Osteocyte (in vitro differentiated cells): ENCODE measurements at regions not wholly inside any gene's neighbourhood (a gene's known extent, or its start where the extent isn't known, plus 50 kb on each side); places are given as distances from the start of the nearest gene placed in this dataset.

ENCODE experiments used
- DNase-seq: peaks from one replicate; pipeline ENCODE4 v3.0.0; 2021; ENCODE audit warnings: mixed read lengths; ENCODE audit not compliant: unreplicated experiment; ENCODE audit errors: extremely low spot score
- H3K27ac Mint-ChIP-seq: one replicate; pipeline ENCODE4 v1.8.0; 2021; ENCODE audit warnings: mild to moderate bottlenecking, mixed read lengths; ENCODE audit not compliant: unreplicated experiment
- H3K27me3 Mint-ChIP-seq: one replicate; pipeline ENCODE4 v1.8.0; 2021; ENCODE audit warnings: mixed read lengths; ENCODE audit not compliant: unreplicated experiment
- H3K36me3 Mint-ChIP-seq: one replicate; pipeline ENCODE4 v1.8.0; 2021; ENCODE audit warnings: mixed read lengths; ENCODE audit not compliant: unreplicated experiment
- H3K4me1 Mint-ChIP-seq: one replicate; pipeline ENCODE4 v1.8.0; 2021; ENCODE audit warnings: mixed read lengths; ENCODE audit not compliant: unreplicated experiment
- H3K4me3 Mint-ChIP-seq: one replicate; pipeline ENCODE4 v1.8.0; 2021; ENCODE audit warnings: mild to moderate bottlenecking, moderate library complexity, mixed read lengths; ENCODE audit not compliant: unreplicated experiment
- H3K9me3 Mint-ChIP-seq: one replicate; pipeline ENCODE4 v1.8.0; 2021; ENCODE audit warnings: mixed read lengths; ENCODE audit not compliant: unreplicated experiment
- TF ChIP-seq, protein P1 (sequence below): fragments of 200-600 bp; sonication (generic); IDR thresholded peaks from 2 replicates; pipeline ENCODE4 v1.5.0; 2021; ENCODE audit warnings: antibody characterized with exemption, mild to moderate bottlenecking, moderate library complexity

- H3K4me3 Mint-ChIP-seq = no peak overlapping the region
- H3K36me3 Mint-ChIP-seq = no peaks in the 10 kb centered on the region
- peaks cover 5% of the 10 kb centered on the region for H3K27me3 Mint-ChIP-seq
- no peaks in the 10 kb centered on the region for H3K9me3 Mint-ChIP-seq
- TF ChIP-seq, protein P1, sequence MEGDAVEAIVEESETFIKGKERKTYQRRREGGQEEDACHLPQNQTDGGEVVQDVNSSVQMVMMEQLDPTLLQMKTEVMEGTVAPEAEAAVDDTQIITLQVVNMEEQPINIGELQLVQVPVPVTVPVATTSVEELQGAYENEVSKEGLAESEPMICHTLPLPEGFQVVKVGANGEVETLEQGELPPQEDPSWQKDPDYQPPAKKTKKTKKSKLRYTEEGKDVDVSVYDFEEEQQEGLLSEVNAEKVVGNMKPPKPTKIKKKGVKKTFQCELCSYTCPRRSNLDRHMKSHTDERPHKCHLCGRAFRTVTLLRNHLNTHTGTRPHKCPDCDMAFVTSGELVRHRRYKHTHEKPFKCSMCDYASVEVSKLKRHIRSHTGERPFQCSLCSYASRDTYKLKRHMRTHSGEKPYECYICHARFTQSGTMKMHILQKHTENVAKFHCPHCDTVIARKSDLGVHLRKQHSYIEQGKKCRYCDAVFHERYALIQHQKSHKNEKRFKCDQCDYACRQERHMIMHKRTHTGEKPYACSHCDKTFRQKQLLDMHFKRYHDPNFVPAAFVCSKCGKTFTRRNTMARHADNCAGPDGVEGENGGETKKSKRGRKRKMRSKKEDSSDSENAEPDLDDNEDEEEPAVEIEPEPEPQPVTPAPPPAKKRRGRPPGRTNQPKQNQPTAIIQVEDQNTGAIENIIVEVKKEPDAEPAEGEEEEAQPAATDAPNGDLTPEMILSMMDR = no peak
- DNase-seq = no peak
- no peak overlapping the region for H3K27ac Mint-ChIP-seq
- peaks cover 3% of the 10 kb centered on the region for H3K4me1 Mint-ChIP-seq
Observed at GRCh38 chr1:87178441-87178840, 150.2 kb upstream of the LMO4 start.

GRCh38 chr1:87179076-87179810 is 149.4 kb upstream of the LMO4 start:
- Mint-ChIP-seq H3K9me3 (no peaks in the 10 kb centered on the region), H3K4me3 (no peak overlapping the region), H3K4me1 (peaks cover 3% of the 10 kb centered on the region), H3K36me3 (no peaks in the 10 kb centered on the region), H3K27ac (no peak overlapping the region), H3K27me3 (peaks cover 2% of the 10 kb centered on the region)
- no peak for DNase-seq
- TF ChIP-seq, protein P1 = no peak

GRCh38 chr1:87179851-87180519 is 148.7 kb upstream of the LMO4 start:
- H3K9me3 Mint-ChIP-seq = no peaks in the 10 kb centered on the region
- no peak overlapping the region for H3K4me3 Mint-ChIP-seq
- peaks cover 3% of the 10 kb centered on the region for H3K4me1 Mint-ChIP-seq
- H3K36me3 Mint-ChIP-seq = no peaks in the 10 kb centered on the region
- H3K27me3 Mint-ChIP-seq = no peaks in the 10 kb centered on the region
- no peak overlapping the region for H3K27ac Mint-ChIP-seq
- TF ChIP-seq, protein P1 = no peak
- DNase-seq = no peak

DNA sequence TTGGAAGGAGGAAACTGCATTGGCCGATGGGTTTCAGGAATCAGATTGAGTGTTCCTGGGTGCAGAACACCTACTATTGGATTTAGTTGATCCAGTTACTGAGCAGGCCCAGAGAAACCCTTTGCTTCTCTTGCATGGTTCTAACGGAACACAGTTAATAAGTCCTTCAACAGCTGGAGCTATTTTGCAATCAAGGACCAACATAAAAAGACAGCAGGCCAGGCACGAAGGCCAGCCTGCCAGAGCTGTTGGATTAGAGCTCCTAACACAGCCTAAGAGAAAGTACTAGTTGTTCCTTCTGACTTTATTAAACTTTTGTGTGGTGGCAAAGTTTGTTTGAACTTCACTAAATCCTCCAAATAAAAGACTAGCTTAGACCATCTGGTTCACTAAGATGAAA is 148.0 kb upstream of the LMO4 start:
- DNase-seq = no peak
- Mint-ChIP-seq H3K27me3 (no peaks in the 10 kb centered on the region), H3K9me3 (no peaks in the 10 kb centered on the region), H3K4me3 (no peak overlapping the region), H3K4me1 (peaks cover 3% of the 10 kb centered on the region), H3K36me3 (no peaks in the 10 kb centered on the region), H3K27ac (no peak overlapping the region)
- TF ChIP-seq, protein P1 = no peak

GRCh38 chr1:87182611-87183010 is 146.1 kb upstream of the LMO4 start:
- H3K27me3 Mint-ChIP-seq = no peaks in the 10 kb centered on the region
- H3K4me3 Mint-ChIP-seq = no peak overlapping the region
- TF ChIP-seq, protein P1 = no peak
- no peaks in the 10 kb centered on the region for H3K36me3 Mint-ChIP-seq
- H3K9me3 Mint-ChIP-seq = no peaks in the 10 kb centered on the region
- H3K27ac Mint-ChIP-seq = no peak overlapping the region
- DNase-seq = no peak
- peaks cover 3% of the 10 kb centered on the region for H3K4me1 Mint-ChIP-seq
